ENCODE measurements at regions not wholly inside any gene's neighbourhood (a gene's known extent, or its start where the extent isn't known, plus 50 kb on each side); places are given as distances from the start of the nearest gene placed in this dataset.

DNA sequence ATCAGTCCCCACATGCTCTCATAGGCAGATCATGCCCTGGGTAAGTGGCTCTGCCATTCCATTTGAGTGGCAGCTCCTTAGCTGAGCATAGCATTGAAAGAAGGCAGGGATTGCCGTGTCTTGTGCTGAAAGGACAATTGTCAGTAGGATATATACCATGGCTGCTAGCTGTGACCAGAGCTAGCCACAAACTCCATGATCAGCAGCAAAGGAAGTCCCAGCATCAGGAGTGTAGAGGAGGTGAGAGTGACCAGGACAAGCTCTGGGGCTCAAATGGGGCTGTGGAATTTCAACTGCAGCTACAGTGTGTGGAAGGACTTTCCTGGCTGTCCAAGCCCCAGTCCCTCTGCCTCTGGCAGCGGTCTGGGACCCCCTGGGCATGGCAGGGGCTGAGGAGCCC is 54.4 kb upstream of the LGALSL start:
- TF ChIP-seq CTCF (IDR thresholded peaks at IDR 0.05), result no peak
- TF ChIP-seq, protein P1, sequence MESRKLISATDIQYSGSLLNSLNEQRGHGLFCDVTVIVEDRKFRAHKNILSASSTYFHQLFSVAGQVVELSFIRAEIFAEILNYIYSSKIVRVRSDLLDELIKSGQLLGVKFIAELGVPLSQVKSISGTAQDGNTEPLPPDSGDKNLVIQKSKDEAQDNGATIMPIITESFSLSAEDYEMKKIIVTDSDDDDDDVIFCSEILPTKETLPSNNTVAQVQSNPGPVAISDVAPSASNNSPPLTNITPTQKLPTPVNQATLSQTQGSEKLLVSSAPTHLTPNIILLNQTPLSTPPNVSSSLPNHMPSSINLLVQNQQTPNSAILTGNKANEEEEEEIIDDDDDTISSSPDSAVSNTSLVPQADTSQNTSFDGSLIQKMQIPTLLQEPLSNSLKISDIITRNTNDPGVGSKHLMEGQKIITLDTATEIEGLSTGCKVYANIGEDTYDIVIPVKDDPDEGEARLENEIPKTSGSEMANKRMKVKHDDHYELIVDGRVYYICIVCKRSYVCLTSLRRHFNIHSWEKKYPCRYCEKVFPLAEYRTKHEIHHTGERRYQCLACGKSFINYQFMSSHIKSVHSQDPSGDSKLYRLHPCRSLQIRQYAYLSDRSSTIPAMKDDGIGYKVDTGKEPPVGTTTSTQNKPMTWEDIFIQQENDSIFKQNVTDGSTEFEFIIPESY (IDR thresholded peaks at IDR 0.05; ENCODE audit: borderline replicate concordance, low read depth), result no peak
- TF ChIP-seq EZH2phosphoT487 (IDR thresholded peaks at IDR 0.05; ENCODE audit: borderline replicate concordance, low read depth), result no peak
- no peak for TF ChIP-seq TCF12 (IDR thresholded peaks at IDR 0.05)

Measured in SK-N-SH (cell line).